ENCODE measurements at regions not wholly inside any gene's neighbourhood (a gene's known extent, or its start where the extent isn't known, plus 50 kb on each side); places are given as distances from the start of the nearest gene placed in this dataset.

GRCh38 chr2:104028061-104028460 is 825.9 kb upstream of the POU3F3 start:
- TF ChIP-seq POLR2A (IDR thresholded peaks at IDR 0.05; ENCODE audit: low read length) (no peak), GATA1 (IDR thresholded peaks at IDR 0.05; ENCODE audit: low read depth, low read length) (no peak)
